ENCODE measurements at regions not wholly inside any gene's neighbourhood (a gene's known extent, or its start where the extent isn't known, plus 50 kb on each side); places are given as distances from the start of the nearest gene placed in this dataset.

DNA sequence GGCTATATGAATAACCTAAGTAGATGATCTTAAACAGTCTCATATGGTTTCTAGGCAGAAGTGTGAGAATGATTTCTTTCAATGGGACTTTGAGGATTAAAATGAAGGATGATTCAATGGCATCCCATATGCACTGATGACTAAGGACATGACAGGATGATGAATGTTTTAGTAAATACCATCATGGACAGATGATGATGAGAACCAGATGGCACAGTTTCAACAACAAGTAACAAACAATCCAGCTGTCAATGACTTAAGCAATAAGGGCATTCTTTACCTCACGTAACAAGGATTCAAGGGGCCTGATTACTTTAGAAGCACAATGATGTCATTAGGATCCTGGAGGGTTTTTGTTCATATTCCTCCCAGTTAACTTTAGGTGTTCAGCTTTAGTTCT, 2678.4 kb downstream of the PCDH9 start:
- Mint-ChIP-seq H3K9me3 (peaks cover 10 to 13% of the 10 kb centered on the region in 2 experiments; a peak in 3 of 5 replicates), H3K4me3 (no peak overlapping the region), H3K27me3 (ENCODE audit: low read depth) (no peaks in the 10 kb centered on the region), H3K36me3 (ENCODE audit: insufficient read depth in 1 of 3, low read depth in 3 of 3) (peaks cover 5 to 10% (median 9%) of the 10 kb centered on the region in 3 experiments; a peak in 5 of 7 replicates), H3K27ac (no peak overlapping the region), H3K4me1 (no peaks in the 10 kb centered on the region)
- H3K27me3 ChIP-seq (ENCODE audit: insufficient read depth, low read length): no peaks in the 10 kb centered on the region
- H2BK12ac ChIP-seq (ENCODE audit: insufficient read length, low read depth, low read length): no peak overlapping the region
- no peak overlapping the region for H4K5ac ChIP-seq (ENCODE audit: insufficient read length, low read depth, low read length)
- H2BK120ac ChIP-seq (ENCODE audit: low read depth, low read length, poor library complexity, severe bottlenecking): no peak overlapping the region
- WGBS (ENCODE audit: extremely low coverage, insufficient read length, low lambda C conversion rate): no CpG with 5 or more reads among the region's 1 CpG
- H4K20me1 ChIP-seq (ENCODE audit: control insufficient read depth, insufficient read depth, insufficient read length): no peaks in the 10 kb centered on the region
- no peak overlapping the region for H2AFZ ChIP-seq (ENCODE audit: low read length)
- H3K56ac ChIP-seq (ENCODE audit: insufficient read length, low read depth, low read length): no peak overlapping the region
- no peak overlapping the region for H3K27ac ChIP-seq (ENCODE audit: insufficient read length, low read depth, low read length)
- no peaks in the 10 kb centered on the region for H3K79me1 ChIP-seq (ENCODE audit: insufficient read depth, low read depth, low read length, poor library complexity, severe bottlenecking)
- H2BK15ac ChIP-seq (ENCODE audit: low read depth, low read length): no peak overlapping the region
- H2AK5ac ChIP-seq (ENCODE audit: insufficient read length, low read length): no peak overlapping the region
- no peak overlapping the region for H3K4me2 ChIP-seq (ENCODE audit: insufficient read depth, insufficient read length, low read length)
- no peak overlapping the region for H3K14ac ChIP-seq (ENCODE audit: insufficient read depth, low read length)
- H2BK20ac ChIP-seq (ENCODE audit: low read depth, low read length, poor library complexity, severe bottlenecking): no peak overlapping the region
- H3K9me3 ChIP-seq (ENCODE audit: control insufficient read depth, low read depth, low read length): peaks cover 6% of the 10 kb centered on the region
- DNase-seq: no peak
- no peak for TF ChIP-seq CTCF (conservative IDR thresholded peaks at IDR 0.05)
- H3K4ac ChIP-seq (ENCODE audit: low read depth, low read length): no peak overlapping the region
- no peak overlapping the region for H2BK5ac ChIP-seq (ENCODE audit: insufficient read length, low read length)
- no peaks in the 10 kb centered on the region for H3K79me2 ChIP-seq (ENCODE audit: insufficient read depth, low read length)
- no peak overlapping the region for H3K9ac ChIP-seq (ENCODE audit: extremely low read depth, insufficient read length, low read length)
- no peak overlapping the region for H3T11ph ChIP-seq (ENCODE audit: low read length)
- no peak overlapping the region for H3K23ac ChIP-seq (ENCODE audit: insufficient read length, low read depth, low read length)
- no peak overlapping the region for H4K8ac ChIP-seq (replicated peaks; ENCODE audit: insufficient read length, low read depth, low read length)
- no peaks in the 10 kb centered on the region for H3K23me2 ChIP-seq (ENCODE audit: insufficient read length, low read depth, low read length, poor library complexity, severe bottlenecking)
- no peaks in the 10 kb centered on the region for H3K4me1 ChIP-seq (ENCODE audit: insufficient read depth, low read length)
- no peak overlapping the region for H4K91ac ChIP-seq (ENCODE audit: insufficient read length, low read depth, low read length)
- no peak overlapping the region for H3K18ac ChIP-seq (ENCODE audit: insufficient read length, low read depth, low read length)
